GM23338 (cell line): ENCODE measurements at regions not wholly inside any gene's neighbourhood (a gene's known extent, or its start where the extent isn't known, plus 50 kb on each side); places are given as distances from the start of the nearest gene placed in this dataset.

Source experiments
- ATAC-seq: fragments of 200-7000 bp; cut with Tn5 transposase; 3 replicates; pipeline ENCODE4 v1.9.1; 2020
- DNase-seq: peaks from one replicate; pipeline ENCODE4 v3.0.0-alpha.2; 2015; ENCODE audit warnings: low spot score
- H2AFZ ChIP-seq: fragments of 200-600 bp; sonication (generic); 2 replicates; pipeline ENCODE4 v1.8.0; 2016; ENCODE audit warnings: antibody characterized with exemption, mild to moderate bottlenecking, moderate library complexity
- H3F3A ChIP-seq: fragments of 200-600 bp; sonication (generic); replicated peaks from 2 replicates; pipeline ENCODE4 v1.8.0; 2017; ENCODE audit warnings: antibody characterized with exemption, mixed run types, low read depth
- H3K27ac ChIP-seq: fragments of 200-600 bp; sonication (generic); 2 replicates; pipeline ENCODE4 v1.6.1; 2016; ENCODE audit warnings: low read depth
- H3K27me3 ChIP-seq: fragments of 200-600 bp; sonication (generic); 2 replicates; pipeline ENCODE4 v1.8.0; 2016; ENCODE audit warnings: mild to moderate bottlenecking, mixed run types, moderate library complexity; ENCODE audit not compliant: insufficient read depth
- H3K36me3 ChIP-seq: fragments of 200-600 bp; sonication (generic); 2 replicates; pipeline ENCODE4 v1.8.0; 2016; ENCODE audit warnings: mild to moderate bottlenecking; ENCODE audit not compliant: insufficient read depth
- H3K4me1 ChIP-seq: fragments of 200-600 bp; sonication (generic); 2 replicates; pipeline ENCODE4 v1.8.0; 2016; ENCODE audit warnings: mild to moderate bottlenecking, moderate library complexity; ENCODE audit not compliant: insufficient read depth
- H3K4me2 ChIP-seq: fragments of 200-600 bp; sonication (generic); 2 replicates; pipeline ENCODE4 v1.7.1; 2017; ENCODE audit warnings: mixed run types
- H3K4me3 ChIP-seq: fragments of 200-600 bp; sonication (generic); 2 replicates; pipeline ENCODE4 v1.6.1; 2016; ENCODE audit warnings: mixed run types
- H3K79me2 ChIP-seq: fragments of 200-600 bp; sonication (generic); replicated peaks from 2 replicates; pipeline ENCODE4 v1.8.0; 2017; ENCODE audit warnings: mild to moderate bottlenecking; ENCODE audit not compliant: insufficient read depth
- H3K9me2 ChIP-seq: fragments of 200-600 bp; sonication (generic); 2 replicates; pipeline ENCODE4 v1.8.0; 2017; ENCODE audit not compliant: insufficient read depth
- H4K20me1 ChIP-seq: fragments of 200-600 bp; sonication (generic); replicated peaks from 2 replicates; pipeline ENCODE4 v1.8.0; 2017; ENCODE audit warnings: mild to moderate bottlenecking; ENCODE audit not compliant: insufficient read depth
- H3K27ac Mint-ChIP-seq: 2 replicates; pipeline ENCODE4 v1.8.0; 2020; ENCODE audit warnings: inconsistent platforms, mild to moderate bottlenecking, moderate library complexity, mixed read lengths
- H3K27me3 Mint-ChIP-seq: 3 replicates; pipeline ENCODE4 v1.8.0; 2022; ENCODE audit warnings: low read depth, mild to moderate bottlenecking, moderate library complexity, mixed read lengths, inconsistent platforms; ENCODE audit not compliant: insufficient read depth, poor library complexity
- H3K36me3 Mint-ChIP-seq: 3 replicates; pipeline ENCODE4 v1.8.0; 2021; ENCODE audit warnings: low read depth, mild to moderate bottlenecking, inconsistent platforms, moderate library complexity, mixed read lengths
- H3K4me1 Mint-ChIP-seq: 3 replicates; pipeline ENCODE4 v1.8.0; 2020; ENCODE audit warnings: mild to moderate bottlenecking, inconsistent platforms, mixed read lengths
- H3K4me3 Mint-ChIP-seq: 3 replicates; pipeline ENCODE4 v1.8.0; 2021; ENCODE audit warnings: moderate library complexity, mild to moderate bottlenecking, inconsistent platforms, mixed read lengths
- H3K9me3 Mint-ChIP-seq: 3 replicates; pipeline ENCODE4 v1.8.0; 2020; ENCODE audit warnings: moderate library complexity, mild to moderate bottlenecking, inconsistent platforms, mixed read lengths
- CREB1 ChIP-seq: fragments of 250-450 bp; sonication (Bioruptor Pico); IDR thresholded peaks from 2 replicates; pipeline ENCODE4 v1.5.0; 2020; ENCODE audit warnings: low read depth, mild to moderate bottlenecking, moderate library complexity
- CTCF ChIP-seq, 2 experiments: fragments of 200-600 bp in 1 of 2; sonication (generic) in 1 of 2; conservative IDR thresholded peaks; 2 replicates each; pipeline versions ENCODE4 v1.5.1 to v1.6.1; 2016 to 2017; ENCODE audit warnings: antibody characterized with exemption in 2 of 2, low read depth in 2 of 2, mild to moderate bottlenecking in 2 of 2, moderate library complexity in 1 of 2
- ETS1 ChIP-seq: IDR thresholded peaks from 2 replicates; pipeline ENCODE4 v1.6.1; 2016; ENCODE audit warnings: antibody characterized with exemption
- EZH2 ChIP-seq: fragments of 200-600 bp; sonication (generic); IDR thresholded peaks from one replicate; pipeline ENCODE4 v1.8.0; 2017; ENCODE audit warnings: antibody characterized with exemption, mild to moderate bottlenecking, low read depth; ENCODE audit not compliant: unreplicated experiment
- EZH2phosphoT487 ChIP-seq: fragments of 200-600 bp; sonication (generic); IDR thresholded peaks from one replicate; pipeline ENCODE4 v1.8.1; 2018; ENCODE audit warnings: antibody characterized with exemption; ENCODE audit not compliant: unreplicated experiment
- NANOG ChIP-seq: IDR thresholded peaks from 2 replicates; pipeline ENCODE4 v1.6.1; 2016; ENCODE audit warnings: antibody characterized with exemption, borderline replicate concordance
- POLR2AphosphoS5 ChIP-seq: IDR thresholded peaks from 2 replicates; pipeline ENCODE4 v1.6.1; 2016; ENCODE audit warnings: antibody characterized with exemption, low read depth
- REST ChIP-seq: IDR thresholded peaks from one replicate; pipeline ENCODE4 v1.6.1; 2018; ENCODE audit warnings: antibody characterized with exemption; ENCODE audit not compliant: unreplicated experiment
- STAT1 ChIP-seq: IDR thresholded peaks from one replicate; pipeline ENCODE4 v1.6.1; 2016; ENCODE audit warnings: antibody characterized with exemption; ENCODE audit not compliant: unreplicated experiment
- TF ChIP-seq, protein P1 (sequence below): fragments of 250-450 bp; sonication (Bioruptor Pico); IDR thresholded peaks from 2 replicates; pipeline ENCODE4 v1.5.0; 2020; ENCODE audit warnings: mild to moderate bottlenecking, moderate library complexity

DNA sequence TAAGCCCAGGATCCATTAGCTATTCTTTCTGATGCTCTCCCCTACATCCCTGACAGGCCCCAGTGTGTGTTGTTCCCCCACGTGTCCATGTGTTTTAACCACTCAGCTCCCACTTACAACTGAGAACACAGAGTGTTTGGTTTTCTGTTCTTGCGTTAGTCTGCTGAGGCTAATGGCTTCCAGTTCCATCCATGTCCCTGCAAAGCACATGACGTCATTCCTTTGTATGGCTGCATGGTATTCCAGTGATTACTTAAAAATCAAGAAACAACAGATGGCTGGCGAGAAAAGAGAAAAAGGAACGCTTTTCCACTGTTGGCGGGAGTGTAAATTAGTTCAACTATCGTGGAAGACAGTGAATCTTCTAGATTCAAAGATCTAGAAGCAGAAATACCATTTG, 556.0 kb downstream of the PTPRC start:
- Histone ChIP-seq H3K4me3 (no peak overlapping the region), H2AFZ (no peak overlapping the region), H3K4me2 (no peak overlapping the region), H3F3A (no peaks in the 10 kb centered on the region), H3K9me2 (no peaks in the 10 kb centered on the region; the same call in 1 of the 2 replicates), H4K20me1 (no peaks in the 10 kb centered on the region), H3K27ac (no peak overlapping the region), H3K27me3 (no peaks in the 10 kb centered on the region), H3K4me1 (no peaks in the 10 kb centered on the region), H3K79me2 (no peaks in the 10 kb centered on the region), H3K36me3 (no peaks in the 10 kb centered on the region)
- no peak overlapping the region for H3K27ac Mint-ChIP-seq
- ATAC-seq (no peak), DNase-seq (no peak)
- H3K4me1 Mint-ChIP-seq, result no peaks in the 10 kb centered on the region
- no peaks in the 10 kb centered on the region; the same call in 2 of the 3 replicates for H3K36me3 Mint-ChIP-seq
- TF ChIP-seq EZH2 (no peak), CTCF (conservative IDR thresholded peaks at IDR 0.05; ENCODE audit: low read depth in 2 of 2) (no peak), STAT1 (no peak), EZH2phosphoT487 (no peak), POLR2AphosphoS5 (no peak)
- no peaks in the 10 kb centered on the region for H3K9me3 Mint-ChIP-seq
- H3K27me3 Mint-ChIP-seq, result no peaks in the 10 kb centered on the region
- H3K4me3 Mint-ChIP-seq, result no peak overlapping the region

GRCh38 chr1:199197695-199198094, 558.9 kb downstream of the PTPRC start:
- Histone ChIP-seq H3K4me1 (no peaks in the 10 kb centered on the region), H3K27ac (no peak overlapping the region), H4K20me1 (no peaks in the 10 kb centered on the region), H3K79me2 (no peaks in the 10 kb centered on the region), H3K27me3 (no peaks in the 10 kb centered on the region), H2AFZ (no peak overlapping the region), H3K9me2 (no peaks in the 10 kb centered on the region; the same call in 1 of the 2 replicates), H3K4me3 (no peak overlapping the region), H3F3A (no peaks in the 10 kb centered on the region), H3K36me3 (no peaks in the 10 kb centered on the region), H3K4me2 (no peak overlapping the region)
- Mint-ChIP-seq H3K9me3 (no peaks in the 10 kb centered on the region), H3K4me3 (no peak overlapping the region), H3K4me1 (no peaks in the 10 kb centered on the region), H3K27ac (no peak overlapping the region), H3K36me3 (no peaks in the 10 kb centered on the region; the same call in 2 of the 3 replicates), H3K27me3 (no peaks in the 10 kb centered on the region)
- DNase-seq (no peak), ATAC-seq (no peak)
- TF ChIP-seq EZH2phosphoT487, result no peak
- no peak for TF ChIP-seq ETS1
- no peak for TF ChIP-seq NANOG
- TF ChIP-seq CREB1 (CRISPR knock-in tag), result no peak
- TF ChIP-seq REST, result no peak
- no peak for TF ChIP-seq STAT1
- TF ChIP-seq, protein P1, sequence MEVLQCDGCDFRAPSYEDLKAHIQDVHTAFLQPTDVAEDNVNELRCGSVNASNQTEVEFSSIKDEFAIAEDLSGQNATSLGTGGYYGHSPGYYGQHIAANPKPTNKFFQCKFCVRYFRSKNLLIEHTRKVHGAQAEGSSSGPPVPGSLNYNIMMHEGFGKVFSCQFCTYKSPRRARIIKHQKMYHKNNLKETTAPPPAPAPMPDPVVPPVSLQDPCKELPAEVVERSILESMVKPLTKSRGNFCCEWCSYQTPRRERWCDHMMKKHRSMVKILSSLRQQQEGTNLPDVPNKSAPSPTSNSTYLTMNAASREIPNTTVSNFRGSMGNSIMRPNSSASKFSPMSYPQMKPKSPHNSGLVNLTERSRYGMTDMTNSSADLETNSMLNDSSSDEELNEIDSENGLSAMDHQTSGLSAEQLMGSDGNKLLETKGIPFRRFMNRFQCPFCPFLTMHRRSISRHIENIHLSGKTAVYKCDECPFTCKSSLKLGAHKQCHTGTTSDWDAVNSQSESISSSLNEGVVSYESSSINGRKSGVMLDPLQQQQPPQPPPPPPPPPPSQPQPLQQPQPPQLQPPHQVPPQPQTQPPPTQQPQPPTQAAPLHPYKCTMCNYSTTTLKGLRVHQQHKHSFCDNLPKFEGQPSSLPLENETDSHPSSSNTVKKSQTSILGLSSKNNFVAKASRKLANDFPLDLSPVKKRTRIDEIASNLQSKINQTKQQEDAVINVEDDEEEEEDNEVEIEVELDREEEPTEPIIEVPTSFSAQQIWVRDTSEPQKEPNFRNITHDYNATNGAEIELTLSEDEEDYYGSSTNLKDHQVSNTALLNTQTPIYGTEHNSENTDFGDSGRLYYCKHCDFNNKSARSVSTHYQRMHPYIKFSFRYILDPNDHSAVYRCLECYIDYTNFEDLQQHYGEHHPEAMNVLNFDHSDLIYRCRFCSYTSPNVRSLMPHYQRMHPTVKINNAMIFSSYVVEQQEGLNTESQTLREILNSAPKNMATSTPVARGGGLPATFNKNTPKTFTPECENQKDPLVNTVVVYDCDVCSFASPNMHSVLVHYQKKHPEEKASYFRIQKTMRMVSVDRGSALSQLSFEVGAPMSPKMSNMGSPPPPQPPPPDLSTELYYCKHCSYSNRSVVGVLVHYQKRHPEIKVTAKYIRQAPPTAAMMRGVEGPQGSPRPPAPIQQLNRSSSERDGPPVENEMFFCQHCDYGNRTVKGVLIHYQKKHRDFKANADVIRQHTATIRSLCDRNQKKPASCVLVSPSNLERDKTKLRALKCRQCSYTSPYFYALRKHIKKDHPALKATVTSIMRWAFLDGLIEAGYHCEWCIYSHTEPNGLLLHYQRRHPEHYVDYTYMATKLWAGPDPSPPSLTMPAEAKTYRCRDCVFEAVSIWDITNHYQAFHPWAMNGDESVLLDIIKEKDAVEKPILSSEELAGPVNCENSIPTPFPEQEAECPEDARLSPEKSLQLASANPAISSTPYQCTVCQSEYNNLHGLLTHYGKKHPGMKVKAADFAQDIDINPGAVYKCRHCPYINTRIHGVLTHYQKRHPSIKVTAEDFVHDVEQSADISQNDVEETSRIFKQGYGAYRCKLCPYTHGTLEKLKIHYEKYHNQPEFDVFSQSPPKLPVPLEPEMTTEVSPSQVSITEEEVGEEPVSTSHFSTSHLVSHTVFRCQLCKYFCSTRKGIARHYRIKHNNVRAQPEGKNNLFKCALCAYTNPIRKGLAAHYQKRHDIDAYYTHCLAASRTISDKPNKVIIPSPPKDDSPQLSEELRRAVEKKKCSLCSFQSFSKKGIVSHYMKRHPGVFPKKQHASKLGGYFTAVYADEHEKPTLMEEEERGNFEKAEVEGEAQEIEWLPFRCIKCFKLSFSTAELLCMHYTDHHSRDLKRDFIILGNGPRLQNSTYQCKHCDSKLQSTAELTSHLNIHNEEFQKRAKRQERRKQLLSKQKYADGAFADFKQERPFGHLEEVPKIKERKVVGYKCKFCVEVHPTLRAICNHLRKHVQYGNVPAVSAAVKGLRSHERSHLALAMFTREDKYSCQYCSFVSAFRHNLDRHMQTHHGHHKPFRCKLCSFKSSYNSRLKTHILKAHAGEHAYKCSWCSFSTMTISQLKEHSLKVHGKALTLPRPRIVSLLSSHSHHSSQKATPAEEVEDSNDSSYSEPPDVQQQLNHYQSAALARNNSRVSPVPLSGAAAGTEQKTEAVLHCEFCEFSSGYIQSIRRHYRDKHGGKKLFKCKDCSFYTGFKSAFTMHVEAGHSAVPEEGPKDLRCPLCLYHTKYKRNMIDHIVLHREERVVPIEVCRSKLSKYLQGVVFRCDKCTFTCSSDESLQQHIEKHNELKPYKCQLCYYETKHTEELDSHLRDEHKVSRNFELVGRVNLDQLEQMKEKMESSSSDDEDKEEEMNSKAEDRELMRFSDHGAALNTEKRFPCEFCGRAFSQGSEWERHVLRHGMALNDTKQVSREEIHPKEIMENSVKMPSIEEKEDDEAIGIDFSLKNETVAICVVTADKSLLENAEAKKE (CRISPR knock-in tag), result no peak
